ENCODE measurements at regions not wholly inside any gene's neighbourhood (a gene's known extent, or its start where the extent isn't known, plus 50 kb on each side); places are given as distances from the start of the nearest gene placed in this dataset.

GRCh38 chr7:22574754-22575520, 74.9 kb upstream of the STEAP1B start (continued):
- TF ChIP-seq, protein P1, sequence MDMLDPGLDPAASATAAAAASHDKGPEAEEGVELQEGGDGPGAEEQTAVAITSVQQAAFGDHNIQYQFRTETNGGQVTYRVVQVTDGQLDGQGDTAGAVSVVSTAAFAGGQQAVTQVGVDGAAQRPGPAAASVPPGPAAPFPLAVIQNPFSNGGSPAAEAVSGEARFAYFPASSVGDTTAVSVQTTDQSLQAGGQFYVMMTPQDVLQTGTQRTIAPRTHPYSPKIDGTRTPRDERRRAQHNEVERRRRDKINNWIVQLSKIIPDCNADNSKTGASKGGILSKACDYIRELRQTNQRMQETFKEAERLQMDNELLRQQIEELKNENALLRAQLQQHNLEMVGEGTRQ (IDR thresholded peaks at IDR 0.05; ENCODE audit: low read length): no peak
